A673 (cell line): ENCODE measurements at regions not wholly inside any gene's neighbourhood (a gene's known extent, or its start where the extent isn't known, plus 50 kb on each side); places are given as distances from the start of the nearest gene placed in this dataset.

Experiments
- EZH2 ChIP-seq: fragments of 200-600 bp; sonication (generic); IDR thresholded peaks from 2 replicates; pipeline ENCODE4 v1.6.1; 2017; ENCODE audit warnings: borderline replicate concordance, low read depth, mild to moderate bottlenecking, mixed read lengths, antibody characterized with exemption, low read length; ENCODE audit not compliant: poor library complexity, severe bottlenecking
- TF ChIP-seq, protein P1 (sequence below): fragments of 300-800, 200-600 bp; sonication (generic); conservative IDR thresholded peaks from 2 replicates; pipeline ENCODE4 v1.5.1; 2017; ENCODE audit warnings: low read depth, mild to moderate bottlenecking, antibody characterized with exemption, low read length, moderate library complexity, mixed read lengths

DNA sequence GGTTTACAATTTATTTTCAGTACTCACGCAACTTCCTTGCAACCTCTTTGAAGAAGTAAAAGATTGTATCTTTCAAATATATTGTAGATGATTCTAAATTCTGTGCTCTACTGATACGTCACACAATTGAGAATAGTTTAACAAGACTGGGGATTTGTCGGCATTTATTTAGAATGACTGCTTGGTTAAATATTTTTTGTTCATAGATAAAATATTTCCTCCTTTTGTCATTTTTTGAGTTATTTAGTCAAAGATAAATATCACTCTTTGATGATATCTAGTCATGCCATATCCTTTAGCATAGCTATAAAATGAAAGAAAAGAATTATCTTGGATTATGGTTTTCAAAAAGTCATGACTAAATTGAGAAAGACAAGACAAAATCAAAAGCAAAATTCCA is 2747.8 kb downstream of the PCDH9 start:
- TF ChIP-seq, protein P1, sequence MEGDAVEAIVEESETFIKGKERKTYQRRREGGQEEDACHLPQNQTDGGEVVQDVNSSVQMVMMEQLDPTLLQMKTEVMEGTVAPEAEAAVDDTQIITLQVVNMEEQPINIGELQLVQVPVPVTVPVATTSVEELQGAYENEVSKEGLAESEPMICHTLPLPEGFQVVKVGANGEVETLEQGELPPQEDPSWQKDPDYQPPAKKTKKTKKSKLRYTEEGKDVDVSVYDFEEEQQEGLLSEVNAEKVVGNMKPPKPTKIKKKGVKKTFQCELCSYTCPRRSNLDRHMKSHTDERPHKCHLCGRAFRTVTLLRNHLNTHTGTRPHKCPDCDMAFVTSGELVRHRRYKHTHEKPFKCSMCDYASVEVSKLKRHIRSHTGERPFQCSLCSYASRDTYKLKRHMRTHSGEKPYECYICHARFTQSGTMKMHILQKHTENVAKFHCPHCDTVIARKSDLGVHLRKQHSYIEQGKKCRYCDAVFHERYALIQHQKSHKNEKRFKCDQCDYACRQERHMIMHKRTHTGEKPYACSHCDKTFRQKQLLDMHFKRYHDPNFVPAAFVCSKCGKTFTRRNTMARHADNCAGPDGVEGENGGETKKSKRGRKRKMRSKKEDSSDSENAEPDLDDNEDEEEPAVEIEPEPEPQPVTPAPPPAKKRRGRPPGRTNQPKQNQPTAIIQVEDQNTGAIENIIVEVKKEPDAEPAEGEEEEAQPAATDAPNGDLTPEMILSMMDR, result no peak
- TF ChIP-seq EZH2, result no peak
